ENCODE measurements at regions not wholly inside any gene's neighbourhood (a gene's known extent, or its start where the extent isn't known, plus 50 kb on each side); places are given as distances from the start of the nearest gene placed in this dataset.

GRCh38 chr15:93307513-93307912, 218.5 kb upstream of the RGMA start:
- H3K4me3 ChIP-seq (replicated peaks; ENCODE audit: low read depth, low read length): no peak overlapping the region
- no peak for DNase-seq (ENCODE audit: extremely low read depth, low read depth)
- TF ChIP-seq CTCF (IDR thresholded peaks at IDR 0.05; ENCODE audit: low read depth, low read length, missing control alignments): no peak

- DNase-seq (ENCODE audit: extremely low read depth, low read depth): no peak
- TF ChIP-seq CTCF (IDR thresholded peaks at IDR 0.05; ENCODE audit: low read depth, low read length, missing control alignments): no peak
Observed at GRCh38 chr15:93305306-93305705, 216.3 kb upstream of the RGMA start.

GRCh38 chr15:93302080-93302765, 213.2 kb upstream of the RGMA start:
- DNase-seq (ENCODE audit: extremely low read depth, low read depth): no peak
- H3K4me3 ChIP-seq (replicated peaks; ENCODE audit: low read depth, low read length): no peak overlapping the region
- no peak for TF ChIP-seq CTCF (IDR thresholded peaks at IDR 0.05; ENCODE audit: low read depth, low read length, missing control alignments)

More at GRCh38 chr15:93305306-93305705, 216.3 kb upstream of the RGMA start:
- H3K4me3 ChIP-seq (replicated peaks; ENCODE audit: low read depth, low read length): no peak overlapping the region

- no peak for TF ChIP-seq CTCF (IDR thresholded peaks at IDR 0.05; ENCODE audit: low read depth, low read length, missing control alignments)
- H3K4me3 ChIP-seq (replicated peaks; ENCODE audit: low read depth, low read length): no peak overlapping the region
- no peak for DNase-seq (ENCODE audit: extremely low read depth, low read depth)
Observed at GRCh38 chr15:93300796-93301195, 211.8 kb upstream of the RGMA start.

- no peak for TF ChIP-seq CTCF (IDR thresholded peaks at IDR 0.05; ENCODE audit: low read depth, low read length, missing control alignments)
- no peak overlapping the region for H3K4me3 ChIP-seq (replicated peaks; ENCODE audit: low read depth, low read length)
- no peak for DNase-seq (ENCODE audit: extremely low read depth, low read depth)
Observed at GRCh38 chr15:93299675-93300074, 210.7 kb upstream of the RGMA start.

- no peak for DNase-seq (ENCODE audit: extremely low read depth, low read depth)
- H3K4me3 ChIP-seq (replicated peaks; ENCODE audit: low read depth, low read length): no peak overlapping the region
- TF ChIP-seq CTCF (IDR thresholded peaks at IDR 0.05; ENCODE audit: low read depth, low read length, missing control alignments): no peak
Observed at GRCh38 chr15:93298901-93299300, 209.9 kb upstream of the RGMA start.
